Adipocyte (in vitro differentiated cells): ENCODE measurements at regions not wholly inside any gene's neighbourhood (a gene's known extent, or its start where the extent isn't known, plus 50 kb on each side); places are given as distances from the start of the nearest gene placed in this dataset.
"Not testable (repeated sequence)": the region's sequence is repeated elsewhere in the genome, so short reads cannot be mapped to it uniquely, and the experiment has no call there.

Source experiments
- DNase-seq: peaks from one replicate; pipeline ENCODE4 v3.0.0-alpha.2; 2015; ENCODE audit warnings: low read depth
- H3K27me3 ChIP-seq: replicated peaks from 2 replicates; pipeline ENCODE4 v1.7.0; 2013; ENCODE audit warnings: mild to moderate bottlenecking, low read length, moderate library complexity; ENCODE audit not compliant: control insufficient read depth, insufficient read depth
- H3K36me3 ChIP-seq: 2 replicates; pipeline ENCODE4 v1.7.0; 2013; ENCODE audit warnings: low read length, mild to moderate bottlenecking, moderate library complexity; ENCODE audit not compliant: control insufficient read depth, insufficient read depth, severe bottlenecking
- H3K4me1 ChIP-seq: 2 replicates; pipeline ENCODE4 v1.7.0; 2013; ENCODE audit warnings: mild to moderate bottlenecking, low read length, moderate library complexity; ENCODE audit not compliant: control insufficient read depth, insufficient read depth
- H3K4me3 ChIP-seq: 2 replicates; pipeline ENCODE4 v1.7.0; 2013; ENCODE audit warnings: mild to moderate bottlenecking, low read length, moderate library complexity
- H3K9ac ChIP-seq: 2 replicates; pipeline ENCODE4 v1.7.0; 2013; ENCODE audit warnings: mild to moderate bottlenecking, low read length, moderate library complexity
- H3K9me3 ChIP-seq: 2 replicates; pipeline ENCODE4 v1.7.0; 2013; ENCODE audit warnings: mild to moderate bottlenecking, low read length, moderate library complexity; ENCODE audit not compliant: control insufficient read depth

DNA sequence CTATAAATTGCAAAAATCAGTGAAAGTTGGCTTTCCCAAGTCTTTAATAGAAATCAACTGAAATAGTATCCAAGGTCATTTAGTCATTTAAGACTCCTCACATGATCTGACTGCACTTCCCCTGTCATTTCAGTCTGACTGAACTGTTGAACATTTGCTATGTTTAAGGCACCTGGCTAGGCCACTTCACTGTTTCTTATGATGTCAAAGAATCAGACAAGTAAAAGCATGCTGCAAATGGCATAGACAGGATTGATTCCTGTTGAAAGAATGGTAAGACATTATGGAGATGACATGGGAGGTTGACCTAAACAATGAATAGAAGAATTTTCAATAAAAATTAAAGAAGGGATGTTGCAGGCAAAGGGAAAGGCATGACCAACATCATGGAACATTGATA, 502.1 kb downstream of the NFIB start:
- Histone ChIP-seq H3K9me3 (no peaks in the 10 kb centered on the region), H3K36me3 (no peaks in the 10 kb centered on the region), H3K4me3 (no peak overlapping the region), H3K4me1 (no peaks in the 10 kb centered on the region), H3K9ac (no peak overlapping the region), H3K27me3 (no peaks in the 10 kb centered on the region)
- DNase-seq: no peak

DNA sequence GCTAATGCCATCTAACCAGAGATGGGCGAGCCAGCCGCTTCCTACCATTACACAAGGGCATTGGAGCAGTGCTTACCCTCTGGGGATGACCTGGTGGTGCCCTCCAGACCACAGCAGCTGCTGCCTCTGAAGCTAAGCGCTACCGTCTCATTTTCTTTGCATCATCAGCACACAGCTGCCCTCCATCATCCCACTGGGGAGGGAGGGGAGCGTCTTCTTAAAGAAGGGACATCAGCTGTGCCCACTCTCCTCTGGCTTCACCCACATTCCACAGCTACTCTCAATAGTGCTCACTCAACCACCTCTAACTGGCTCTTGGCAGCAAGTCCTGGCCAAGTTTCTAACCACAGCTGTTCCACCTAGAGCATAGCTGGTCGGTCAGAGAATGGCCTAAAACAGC, 503.4 kb downstream of the NFIB start:
- no peak overlapping the region for H3K9ac ChIP-seq
- H3K36me3 ChIP-seq: no peaks in the 10 kb centered on the region
- H3K4me1 ChIP-seq: no peaks in the 10 kb centered on the region
- H3K9me3 ChIP-seq: no peaks in the 10 kb centered on the region
- no peak overlapping the region for H3K4me3 ChIP-seq
- no peaks in the 10 kb centered on the region for H3K27me3 ChIP-seq
- DNase-seq: peak; percentile 30

DNA sequence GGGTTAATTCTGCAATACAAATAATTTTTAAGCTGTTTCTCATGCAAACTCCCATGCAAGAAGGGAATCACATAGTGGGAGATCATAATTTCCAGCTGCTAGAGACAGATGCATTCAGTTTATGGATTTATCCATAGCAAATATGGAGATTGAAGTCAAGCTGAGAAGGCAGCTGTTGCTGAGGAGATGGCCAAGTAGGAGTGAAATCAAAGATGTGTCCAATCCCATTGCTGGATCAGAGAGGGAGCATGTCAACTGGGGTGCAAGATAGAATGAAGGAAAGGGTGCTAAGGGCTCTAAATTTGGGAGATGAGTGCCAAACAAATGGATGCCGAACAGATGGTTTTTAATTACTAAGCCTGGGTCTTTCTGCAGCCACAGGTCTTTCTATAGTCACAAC, 504.5 kb downstream of the NFIB start:
- DNase-seq: no peak
- H3K36me3 ChIP-seq: no peaks in the 10 kb centered on the region
- H3K27me3 ChIP-seq: no peaks in the 10 kb centered on the region
- H3K4me3 ChIP-seq: no peak overlapping the region
- no peaks in the 10 kb centered on the region for H3K9me3 ChIP-seq
- no peak overlapping the region for H3K9ac ChIP-seq
- no peaks in the 10 kb centered on the region for H3K4me1 ChIP-seq

DNA sequence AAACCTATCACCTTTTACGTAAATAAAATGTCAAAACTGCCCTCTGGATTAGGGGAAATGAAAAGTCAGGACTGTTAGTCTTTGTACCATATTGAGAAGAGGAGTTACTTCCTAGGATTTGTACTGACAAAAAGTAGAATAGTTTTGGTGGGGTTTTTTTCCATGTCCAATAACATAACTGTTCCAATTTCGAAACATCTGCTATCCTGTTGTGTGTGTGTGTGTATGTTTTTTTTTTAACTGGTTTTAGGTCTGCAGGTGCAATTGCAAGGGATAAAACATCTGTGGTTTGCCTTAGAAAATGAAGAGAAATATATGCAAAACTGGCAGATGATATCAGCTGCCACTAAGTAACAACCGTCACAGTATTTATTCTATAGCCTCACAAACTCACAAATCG, 506.8 kb downstream of the NFIB start:
- Histone ChIP-seq H3K36me3 (no peaks in the 10 kb centered on the region), H3K9me3 (no peaks in the 10 kb centered on the region), H3K4me1 (no peaks in the 10 kb centered on the region), H3K27me3 (no peaks in the 10 kb centered on the region), H3K4me3 (no peak overlapping the region), H3K9ac (no peak overlapping the region)
- no peak for DNase-seq

DNA sequence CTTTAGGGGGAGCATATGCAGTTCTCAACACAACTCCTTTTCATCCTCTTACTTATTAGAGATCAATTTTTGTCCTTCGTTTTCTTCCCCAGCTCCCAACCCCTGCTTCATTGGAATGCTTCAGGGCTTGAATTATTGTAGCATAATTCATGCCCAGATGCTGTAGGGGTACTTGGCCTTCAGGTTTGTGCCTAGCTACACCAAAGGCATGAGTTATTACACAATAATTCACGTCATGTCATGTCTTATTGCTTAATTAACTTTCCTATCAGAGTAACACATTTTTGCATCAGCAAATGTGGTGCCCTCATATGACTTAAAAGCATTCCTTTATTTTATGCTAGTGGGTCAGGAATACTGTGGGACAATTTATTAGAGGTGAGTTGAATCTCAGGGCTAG, 507.2 kb downstream of the NFIB start:
- Histone ChIP-seq H3K4me1 (no peaks in the 10 kb centered on the region), H3K36me3 (no peaks in the 10 kb centered on the region), H3K27me3 (no peaks in the 10 kb centered on the region), H3K9me3 (no peaks in the 10 kb centered on the region), H3K4me3 (no peak overlapping the region), H3K9ac (no peak overlapping the region)
- no peak for DNase-seq

DNA sequence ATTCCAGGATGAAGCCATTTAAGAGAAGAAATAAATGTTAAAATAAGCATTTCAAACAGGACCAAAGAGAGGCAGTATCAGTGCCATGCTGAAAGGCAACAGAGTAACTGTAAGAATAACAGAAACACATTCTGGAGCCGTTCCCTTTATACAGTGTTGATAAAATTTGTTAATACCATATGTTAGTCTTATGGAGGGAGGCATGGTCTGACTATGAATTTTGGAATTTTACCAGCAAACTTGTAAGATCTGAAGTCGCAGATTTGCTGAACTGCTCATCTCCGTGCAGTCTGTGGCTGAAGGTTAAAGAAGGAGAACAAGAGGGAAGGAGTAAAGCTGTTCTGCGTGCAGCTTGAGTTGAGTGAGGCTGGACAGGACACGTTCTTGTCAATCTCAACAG, 508.4 kb downstream of the NFIB start:
- no peaks in the 10 kb centered on the region for H3K27me3 ChIP-seq
- no peaks in the 10 kb centered on the region for H3K9me3 ChIP-seq
- no peak overlapping the region for H3K9ac ChIP-seq
- H3K36me3 ChIP-seq: no peaks in the 10 kb centered on the region
- H3K4me1 ChIP-seq: no peaks in the 10 kb centered on the region
- H3K4me3 ChIP-seq: no peak overlapping the region
- DNase-seq: peak; percentile 24

DNA sequence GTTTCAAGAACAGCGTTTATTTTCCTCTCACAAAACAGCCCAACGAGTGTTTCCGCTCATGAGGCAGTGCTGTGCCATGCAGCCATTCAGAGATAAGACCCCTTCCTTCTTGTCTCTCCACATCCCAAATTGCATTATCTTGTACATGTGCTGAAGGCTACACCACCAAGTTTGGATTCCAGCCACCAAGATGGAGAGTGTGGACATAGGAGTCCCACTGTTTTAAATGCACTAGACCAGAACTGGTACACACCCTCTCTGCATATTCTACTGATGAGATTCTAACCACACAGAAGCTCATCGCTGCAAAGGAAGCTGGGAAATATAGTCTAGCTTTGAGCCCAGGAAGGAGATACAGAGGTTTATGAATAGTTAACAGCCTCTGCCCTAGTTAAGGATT, 509.4 kb downstream of the NFIB start:
- H3K9me3 ChIP-seq: no peaks in the 10 kb centered on the region
- no peaks in the 10 kb centered on the region for H3K36me3 ChIP-seq
- no peaks in the 10 kb centered on the region for H3K4me1 ChIP-seq
- no peak overlapping the region for H3K4me3 ChIP-seq
- H3K9ac ChIP-seq: no peak overlapping the region
- no peaks in the 10 kb centered on the region for H3K27me3 ChIP-seq
- DNase-seq: peak; percentile 27

DNA sequence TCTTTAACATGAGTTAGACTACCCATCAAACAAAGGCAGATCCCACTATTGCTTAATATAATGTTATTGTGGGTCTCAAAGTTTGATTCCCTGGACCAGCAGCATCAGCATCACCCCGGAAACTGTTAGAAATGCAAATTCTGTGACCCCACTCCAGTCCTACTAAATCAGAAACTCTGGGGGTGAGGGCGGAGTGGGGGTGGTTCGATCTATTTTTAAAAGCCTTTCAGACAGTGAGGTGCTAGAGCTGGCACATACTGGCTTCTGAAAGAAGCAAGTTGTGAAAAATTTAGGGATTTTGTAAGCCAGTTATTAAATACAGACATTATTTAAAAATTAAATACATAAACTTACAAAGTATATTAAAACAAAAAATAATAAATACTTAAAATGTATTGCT, 513.2 kb downstream of the NFIB start:
- Histone ChIP-seq H3K4me1 (no peaks in the 10 kb centered on the region), H3K9me3 (no peaks in the 10 kb centered on the region)
- no peak for DNase-seq

DNA sequence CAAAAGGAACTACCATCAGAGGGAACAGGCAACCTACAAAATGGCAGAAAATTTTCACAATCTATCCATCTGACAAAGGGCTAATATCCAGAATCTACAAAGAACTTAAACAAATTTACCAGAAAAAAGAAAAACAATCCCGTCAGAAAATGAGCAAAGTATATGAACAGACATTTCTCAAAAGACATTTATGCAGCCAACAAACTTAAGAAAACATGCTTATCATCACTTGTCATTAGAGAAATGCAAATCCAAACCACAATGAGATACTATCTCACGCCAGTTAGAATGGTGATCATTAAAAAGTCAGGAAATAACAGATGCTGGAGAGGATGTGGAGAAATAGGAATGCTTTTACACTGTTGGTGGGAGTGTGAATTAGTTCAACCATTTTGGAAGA, 516.2 kb downstream of the NFIB start:
- not testable (repeated sequence) for H3K4me3 ChIP-seq, H3K9ac ChIP-seq, DNase-seq, H3K27me3 ChIP-seq, H3K4me1 ChIP-seq, H3K9me3 ChIP-seq, H3K36me3 ChIP-seq

More for the DNA sequence above, 513.2 kb downstream of the NFIB start:
- no peaks in the 10 kb centered on the region for H3K36me3 ChIP-seq
- no peak overlapping the region for H3K9ac ChIP-seq
- H3K4me3 ChIP-seq: no peak overlapping the region
- no peaks in the 10 kb centered on the region for H3K27me3 ChIP-seq

DNA sequence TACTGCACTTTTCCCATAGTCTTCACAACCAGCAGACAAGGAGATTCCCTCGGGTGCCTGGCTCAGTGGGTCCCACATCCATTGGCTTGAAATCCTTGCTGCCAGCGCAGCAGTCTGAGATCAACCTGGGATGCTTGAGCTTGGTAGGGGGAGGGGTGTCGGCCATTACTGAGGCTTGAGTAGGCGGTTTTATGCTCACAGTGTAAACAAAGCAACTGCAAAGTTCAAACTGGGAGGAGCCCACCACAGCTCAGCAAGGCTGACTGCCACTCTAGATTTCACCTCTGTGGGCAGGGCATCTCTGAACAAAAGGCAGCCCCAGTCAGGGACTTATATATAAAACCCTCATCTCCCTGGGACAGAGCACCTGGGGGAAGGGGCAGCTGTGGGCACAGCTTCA, 512.3 kb upstream of the MPDZ start:
- Histone ChIP-seq H3K27me3 (no peaks in the 10 kb centered on the region), H3K36me3 (no peaks in the 10 kb centered on the region), H3K9me3 (no peaks in the 10 kb centered on the region), H3K9ac (no peak overlapping the region), H3K4me1 (peaks cover 14% of the 10 kb centered on the region), H3K4me3 (no peak overlapping the region)
- no peak for DNase-seq

DNA sequence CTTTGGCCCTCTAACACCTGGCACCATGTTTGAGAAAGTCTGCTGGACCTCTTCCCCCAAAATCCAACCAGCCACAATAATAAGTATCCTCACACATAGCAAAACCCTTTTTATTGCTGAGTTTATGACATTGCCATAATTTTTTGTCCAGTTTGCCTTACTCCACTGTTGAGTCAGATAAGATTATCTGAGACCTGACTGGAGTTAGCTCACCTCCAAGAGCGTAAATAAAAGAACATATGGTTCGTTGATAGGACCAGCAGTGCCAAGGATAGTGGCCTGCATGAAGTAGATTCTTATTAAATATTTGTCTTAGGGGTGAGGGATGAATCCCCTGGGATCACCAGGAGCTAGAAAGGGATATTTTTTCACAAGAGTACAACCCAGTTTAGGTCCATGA, 510.6 kb upstream of the MPDZ start:
- Histone ChIP-seq H3K36me3 (no peaks in the 10 kb centered on the region), H3K4me3 (no peak overlapping the region), H3K9me3 (no peaks in the 10 kb centered on the region), H3K9ac (no peak overlapping the region), H3K4me1 (peaks cover 23% of the 10 kb centered on the region), H3K27me3 (no peaks in the 10 kb centered on the region)
- DNase-seq: no peak

DNA sequence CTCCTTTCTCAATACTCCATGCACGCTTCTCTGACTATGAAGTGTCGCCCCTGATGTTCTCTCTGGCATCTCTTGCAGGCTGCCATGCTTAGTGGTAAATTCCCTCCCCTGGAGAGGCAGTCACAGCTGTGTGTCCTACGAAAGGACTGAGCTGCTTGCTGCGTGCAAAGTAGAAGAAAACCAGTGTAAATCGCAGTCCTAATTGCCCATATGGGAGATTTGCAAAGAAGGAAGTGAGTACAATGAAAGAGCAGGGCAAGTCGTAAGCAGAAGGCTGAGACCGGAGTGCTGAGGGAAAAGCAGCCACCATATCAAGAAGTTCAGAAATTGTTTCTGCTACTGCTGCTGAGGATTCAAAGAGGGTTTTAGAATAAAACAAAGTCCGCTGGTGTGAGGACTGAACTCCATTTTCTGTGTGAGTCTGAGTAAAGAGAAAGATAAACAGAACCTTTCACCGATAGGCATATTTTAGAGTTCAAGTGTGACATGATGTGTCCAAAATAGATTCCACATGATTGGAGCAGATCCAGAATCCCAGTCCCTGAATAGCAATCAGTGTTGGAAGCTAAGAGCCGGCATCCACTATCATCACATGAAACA, 507.8 kb upstream of the MPDZ start:
- H3K9me3 ChIP-seq: no peaks in the 10 kb centered on the region
- peak overlapping the region; percentile 73 for H3K4me3 ChIP-seq
- H3K27me3 ChIP-seq: no peaks in the 10 kb centered on the region
- H3K36me3 ChIP-seq: no peaks in the 10 kb centered on the region
- DNase-seq: peak; percentile 61
- H3K9ac ChIP-seq: peak overlapping the region; percentile 70
- H3K4me1 ChIP-seq: peaks cover 23% of the 10 kb centered on the region
